NCI-H526 treated with DMSO at 0.1 percent for 48 hours (cell line): ENCODE measurements at regions not wholly inside any gene's neighbourhood (a gene's known extent, or its start where the extent isn't known, plus 50 kb on each side); places are given as distances from the start of the nearest gene placed in this dataset.
"Not testable (repeated sequence)": the region's sequence is repeated elsewhere in the genome, so short reads cannot be mapped to it uniquely, and the experiment has no call there.

Experiments
- DNase-seq: peaks from one replicate; lab custom pipeline; 2025; lab: John Stamatoyannopoulos, UW

- no peak for DNase-seq
Measured at GRCh38 chr17:79560527-79560926, 50.3 kb downstream of the RBFOX3 start.

- DNase-seq: no peak
Measured at GRCh38 chr17:79559111-79559887, 51.6 kb downstream of the RBFOX3 start.

- DNase-seq: no peak
Measured at GRCh38 chr17:79558091-79558900, 52.6 kb downstream of the RBFOX3 start.

GRCh38 chr17:79557276-79558090 is 53.4 kb downstream of the RBFOX3 start:
- no peak for DNase-seq

GRCh38 chr17:79556271-79556670 is 54.6 kb downstream of the RBFOX3 start:
- no peak for DNase-seq

- DNase-seq: no peak
Measured at GRCh38 chr17:79555543-79555942, 55.3 kb downstream of the RBFOX3 start.

- DNase-seq: not testable (repeated sequence)
Measured at GRCh38 chr17:79554346-79554745, 56.5 kb downstream of the RBFOX3 start.

- no peak for DNase-seq
Measured at GRCh38 chr17:79552824-79553223, 58.0 kb downstream of the RBFOX3 start.

GRCh38 chr17:79552405-79552804 is 58.4 kb downstream of the RBFOX3 start:
- no peak for DNase-seq

- no peak for DNase-seq
Measured at GRCh38 chr17:79549141-79549915, 61.5 kb downstream of the RBFOX3 start.

- DNase-seq: no peak
Measured at GRCh38 chr17:79548116-79548515, 62.7 kb downstream of the RBFOX3 start.

GRCh38 chr17:79547586-79547985 is 63.3 kb downstream of the RBFOX3 start:
- DNase-seq: no peak

GRCh38 chr17:79547171-79547570 is 63.7 kb downstream of the RBFOX3 start:
- DNase-seq: not testable (repeated sequence)

GRCh38 chr17:79546386-79546785 is 64.5 kb downstream of the RBFOX3 start:
- DNase-seq: no peak

- no peak for DNase-seq
Measured at GRCh38 chr17:79545251-79546005, 65.4 kb downstream of the RBFOX3 start.

- DNase-seq: no peak
Measured at GRCh38 chr17:79544142-79544914, 66.5 kb downstream of the RBFOX3 start.

GRCh38 chr17:79543531-79543930 is 67.3 kb downstream of the RBFOX3 start:
- no peak for DNase-seq

- no peak for DNase-seq
Measured at GRCh38 chr17:79542718-79543117, 68.1 kb downstream of the RBFOX3 start.

GRCh38 chr17:79541056-79541850 is 69.6 kb downstream of the RBFOX3 start:
- no peak for DNase-seq
